ENCODE measurements at regions not wholly inside any gene's neighbourhood (a gene's known extent, or its start where the extent isn't known, plus 50 kb on each side); places are given as distances from the start of the nearest gene placed in this dataset.

DNA sequence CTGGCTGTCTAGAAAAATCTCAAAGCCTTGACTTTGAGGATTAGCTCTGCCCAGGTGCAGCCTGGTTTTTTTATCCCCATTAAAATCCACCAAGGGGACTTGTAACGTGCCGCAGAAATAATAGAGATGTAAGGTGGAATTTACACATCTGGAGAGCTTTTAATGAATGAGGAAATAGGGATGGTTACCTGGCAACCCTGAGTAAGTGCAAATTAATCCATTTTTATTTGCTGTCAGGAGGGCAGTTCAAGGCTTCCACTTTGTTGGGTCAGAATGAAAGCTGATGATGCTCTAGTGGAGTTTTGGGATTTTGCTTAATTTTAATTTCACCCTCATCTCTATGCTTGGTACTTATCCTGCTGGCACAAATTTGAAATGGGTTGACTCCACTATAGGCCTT lies 163.4 kb upstream of the CEP162 start:
- TF ChIP-seq EZH2 (IDR thresholded peaks at IDR 0.05) (no peak), POLR2AphosphoS5 (IDR thresholded peaks at IDR 0.05; ENCODE audit: borderline replicate concordance, low read depth, low read length) (no peak)

Data from SK-N-MC (cell line).